Heart left ventricle (tissue), 16 donors: ENCODE measurements at regions not wholly inside any gene's neighbourhood (a gene's known extent, or its start where the extent isn't known, plus 50 kb on each side); places are given as distances from the start of the nearest gene placed in this dataset.

Source experiments
- ATAC-seq, 4 donors: fragments of 200-7000 bp; cut with Tn5 transposase; one replicate each; pipeline ENCODE4 v1.9.1; 2020 to 2022; ENCODE audit warnings: moderate library complexity in 4 of 4, mild to moderate bottlenecking in 3 of 4, moderate number of reproducible peaks in 1 of 4
- DNase-seq, 5 donors: peaks; one replicate each; pipeline ENCODE4 v3.0.0-alpha.2; 2020
- H3K27ac ChIP-seq, 12 donors: fragments of 200-600 bp; sonication (generic) in 4 of 12; one replicate each; pipeline versions ENCODE4 v1.5.0 to v1.8.0; 2016 to 2022; ENCODE audit warnings: mild to moderate bottlenecking in 2 of 12
- H3K27me3 ChIP-seq, 9 donors: fragments of 200-600 bp; sonication (generic) in 2 of 9; one replicate each; pipeline versions ENCODE4 v1.5.1 to v1.8.0; 2016 to 2022; ENCODE audit warnings: mild to moderate bottlenecking in 3 of 9
- H3K36me3 ChIP-seq, 9 donors: fragments of 200-600 bp; sonication (generic) in 2 of 9; one replicate each; pipeline versions ENCODE4 v1.5.0 to v1.8.0; 2018 to 2022; ENCODE audit warnings: mild to moderate bottlenecking in 2 of 9
- H3K4me1 ChIP-seq, 12 donors: fragments of 200-600 bp; sonication (generic) in 4 of 12; one replicate each; pipeline versions ENCODE4 v1.5.0 to v1.8.0; 2016 to 2022; ENCODE audit warnings: mild to moderate bottlenecking in 3 of 12
- H3K4me3 ChIP-seq, 12 donors: fragments of 200-600 bp; sonication (generic) in 4 of 12; one replicate each; pipeline versions ENCODE4 v1.5.0 to v1.8.0; 2017 to 2022; ENCODE audit warnings: mild to moderate bottlenecking in 9 of 12, moderate library complexity in 4 of 12
- H3K9me3 ChIP-seq, 12 donors: fragments of 200-600 bp; sonication (generic) in 4 of 12; one replicate each; pipeline versions ENCODE4 v1.5.0 to v1.8.0; 2016 to 2022; ENCODE audit warnings: mild to moderate bottlenecking in 1 of 12
- CTCF ChIP-seq, 12 donors: fragments of 200-600 bp; sonication (generic) in 4 of 12; IDR thresholded peaks; one replicate each; pipeline versions ENCODE4 v1.5.0 to v1.8.0; 2018 to 2022; ENCODE audit warnings: antibody characterized with exemption in 12 of 12, mild to moderate bottlenecking in 5 of 12
- POLR2A ChIP-seq, 2 donors: fragments of 450-650 bp; IDR thresholded peaks; one replicate each; pipeline ENCODE4 v1.6.1; 2017; ENCODE audit warnings: antibody characterized with exemption in 2 of 2, mild to moderate bottlenecking in 2 of 2, moderate library complexity in 2 of 2
- WGBS, 4 donors: extraction: QIAGEN DNeasy Blood & Tissue Kit in 2 of 4; methylation state at CpG; one replicate each; pipeline versions ENCODE4 v1.1.5 to v1.1.7; 2013 to 2018; 5-methylcytosine and 5-hydroxymethylcytosine counted together
- intact Hi-C, 10 donors: fragments of 100-400 bp; cut with DNase I; formaldehyde crosslinking; loops; one replicate each; pipeline versions ENCODE4 v1.11.1 to v1.14.2; 2022
- donor health status: ischemic (EF 13 %, LVEDD 7.1; RV severe dilation, severe dysfunction).
- donor health status: healthy with polysubstance abuse.
- donor health status: DM: no; HTN: yes; CAD: no.
- donor health status: DM: no; HTN: no; CAD: no.
- donor health status: ischemic (EF 25% LVEDD 6.9; RV normal size, moderate dysfunction).
- donor health status: ischemic (EF 25% LVEDD 5.7; RV mildly dilated, moderate dysfunction).
- donor health status: healthy.
- donor health status: DM: yes; HTN: yes; CAD: no.
- donor health status: ischemic (EF 35%, LVEDD 5.7; RV mildly dilated, moderate dysfunction).
- donor health status: nonischemic (EF 11% LVEDD 7.7; RV severe dilation, severe dysfunction).
- donor health status: DM: yes; HTN: yes; CAD: no.
- donor health status: PGD.
- donor health status: ischemic (EF 29% LVEDD 5.4; RV normal size, mild dysfunction).
- donor health status: nonischemic (EF 23%, LVEDD 6.1; RV moderate dilation, normal function).

DNA sequence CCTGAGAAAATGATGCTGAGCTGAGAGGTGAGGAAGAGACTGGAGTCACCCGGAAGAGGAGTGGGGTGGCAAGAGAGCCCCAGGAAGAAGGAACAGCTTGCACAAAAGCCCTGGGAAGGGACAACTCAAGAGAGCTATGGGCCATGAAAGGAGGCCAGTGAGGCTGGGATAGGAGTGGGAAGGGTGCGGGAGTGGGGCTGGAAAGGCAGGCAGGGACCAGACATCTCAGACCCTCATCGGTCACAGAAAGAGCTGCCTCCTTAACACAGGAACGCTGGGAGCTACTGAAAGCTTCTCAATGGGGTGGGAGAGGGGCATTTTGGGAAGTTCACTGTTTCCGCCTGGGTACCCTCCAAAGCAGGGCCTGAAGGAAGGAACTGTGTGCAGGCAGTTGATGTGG lies 122.0 kb upstream of the UNC5B start:
- ATAC-seq (no peak), DNase-seq (no peak)
- Histone ChIP-seq H3K27ac (no peak overlapping the region), H3K27me3 (peaks cover 0 to 3% (median 0%) of the 10 kb centered on the region in 9 donors), H3K36me3 (no peaks in the 10 kb centered on the region), H3K4me3 (no peak overlapping the region), H3K9me3 (no peaks in the 10 kb centered on the region), H3K4me1 (peaks cover 0 to 10% (median 2%) of the 10 kb centered on the region in 12 donors)
- WGBS, 4 donors = 69 to 92% (median 89%) methylated on average over 5 of the region's 5 CpGs
- no peak for TF ChIP-seq CTCF (IDR thresholded peaks at IDR 0.05)
- TF ChIP-seq POLR2A (IDR thresholded peaks at IDR 0.05) = no peak
- intact Hi-C loops = no loop called here

DNA sequence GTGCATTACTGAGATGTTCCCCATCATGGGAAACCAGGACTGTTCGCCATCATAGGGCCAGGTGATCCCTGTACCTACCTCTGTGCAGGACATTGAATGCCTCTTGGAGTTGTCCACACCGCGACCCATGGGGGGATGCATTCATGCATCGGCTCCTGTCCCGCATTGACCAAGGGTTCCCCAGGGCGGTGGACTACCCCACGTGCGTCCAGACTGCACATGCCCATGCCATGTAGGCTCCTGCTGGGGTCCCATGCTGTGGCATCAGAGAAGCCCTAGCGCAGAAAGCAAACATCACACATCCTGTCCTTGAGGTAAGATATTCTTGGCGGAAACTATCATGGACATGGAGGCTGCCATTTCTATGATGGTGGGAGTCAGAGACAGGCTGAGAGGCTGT lies 121.6 kb upstream of the UNC5B start:
- Histone ChIP-seq H3K27me3 (peaks cover 0 to 3% (median 0%) of the 10 kb centered on the region in 9 donors), H3K9me3 (no peaks in the 10 kb centered on the region)
- ATAC-seq = peak in 1 of 4 donors; percentile 23

DNA sequence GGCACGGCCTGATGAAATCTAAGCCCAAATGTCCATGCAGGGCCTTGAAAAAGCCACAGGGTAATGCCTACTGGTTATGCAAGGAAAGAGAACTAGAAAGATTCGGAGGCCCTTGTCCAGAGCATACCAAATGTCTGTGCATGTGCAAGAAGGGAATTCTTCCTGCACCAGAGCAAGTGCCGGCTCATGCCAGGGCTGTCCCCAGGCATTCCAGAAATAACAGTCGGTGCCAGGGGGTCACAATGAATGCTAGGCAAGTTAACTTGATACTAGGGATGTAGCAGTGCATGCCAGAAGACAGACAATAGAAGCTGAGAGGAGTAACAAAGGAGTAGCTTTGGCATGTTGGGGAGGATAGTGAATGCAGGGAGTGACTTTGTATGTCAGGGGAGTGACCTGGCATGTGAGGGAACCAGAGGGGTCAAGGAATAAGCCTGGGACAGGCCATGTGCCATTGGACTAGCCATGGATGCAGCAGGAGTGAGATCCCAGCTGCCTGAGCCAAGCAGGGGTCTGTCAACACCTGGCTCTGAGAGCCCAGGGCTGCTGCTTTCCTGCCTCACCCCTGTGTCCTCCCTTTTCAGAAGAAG lies 119.5 kb upstream of the UNC5B start:
- Histone ChIP-seq H3K36me3 (no peaks in the 10 kb centered on the region), H3K27ac (peak overlapping the region in 3 of 12 donors; percentile 9 to 18 (median 12)), H3K9me3 (no peaks in the 10 kb centered on the region), H3K27me3 (peaks cover 0 to 3% (median 0%) of the 10 kb centered on the region in 9 donors), H3K4me1 (peaks cover 0 to 10% (median 2%) of the 10 kb centered on the region in 12 donors), H3K4me3 (no peak overlapping the region)
- no peak for DNase-seq
- TF ChIP-seq CTCF (IDR thresholded peaks at IDR 0.05) = no peak
- WGBS, 4 donors = 29 to 53% (median 51%) methylated on average over 4 of the region's 4 CpGs
- ATAC-seq = peak in 3 of 4 donors; percentile 28 to 60 (median 31)
- intact Hi-C loops = no loop called here

More for the DNA sequence above, 121.6 kb upstream of the UNC5B start:
- TF ChIP-seq CTCF (IDR thresholded peaks at IDR 0.05) = no peak
- no peak overlapping the region for H3K4me3 ChIP-seq
- H3K27ac ChIP-seq = no peak overlapping the region
- DNase-seq = no peak
- peaks cover 0 to 10% (median 2%) of the 10 kb centered on the region in 12 donors for H3K4me1 ChIP-seq
- 86 to 96% (median 94%) methylated on average over 8 to 10 of the region's 10 CpGs for WGBS, 4 donors
- H3K36me3 ChIP-seq = no peaks in the 10 kb centered on the region
- intact Hi-C loops = no loop called here

DNA sequence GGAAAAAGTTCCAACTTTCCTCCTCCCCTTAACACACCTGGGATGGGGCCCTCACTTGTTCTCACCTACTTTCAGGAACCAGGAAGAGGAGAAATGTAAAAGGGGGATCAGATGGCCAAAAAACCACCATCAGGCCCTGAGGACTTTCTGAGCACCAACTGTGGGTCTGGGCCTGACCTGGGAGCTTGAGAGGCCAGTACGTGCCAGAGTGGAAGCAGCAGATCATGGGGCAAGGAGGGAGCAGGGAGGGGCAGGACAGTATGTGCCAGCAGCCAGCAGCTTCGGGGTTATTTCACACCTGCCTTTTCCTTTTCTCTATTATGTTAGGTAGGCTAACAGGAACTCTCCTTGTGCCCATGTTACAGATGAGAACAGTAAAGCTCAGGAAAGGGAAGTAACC lies 118.8 kb upstream of the UNC5B start:
- H3K9me3 ChIP-seq = no peaks in the 10 kb centered on the region
- no peak for TF ChIP-seq POLR2A (IDR thresholded peaks at IDR 0.05)
- no peak for TF ChIP-seq CTCF (IDR thresholded peaks at IDR 0.05)
- WGBS, 4 donors = 68 to 92% (median 72%) methylated on average over 2 of the region's 2 CpGs
- peaks cover 0 to 10% (median 2%) of the 10 kb centered on the region in 12 donors for H3K4me1 ChIP-seq
- DNase-seq (no peak), ATAC-seq (no peak)
- intact Hi-C loops = no loop called here
- H3K36me3 ChIP-seq = no peaks in the 10 kb centered on the region
- peaks cover 0 to 3% (median 0%) of the 10 kb centered on the region in 9 donors for H3K27me3 ChIP-seq
- no peak overlapping the region for H3K4me3 ChIP-seq
- H3K27ac ChIP-seq = no peak overlapping the region
